GM23338 (cell line): ENCODE measurements at regions not wholly inside any gene's neighbourhood (a gene's known extent, or its start where the extent isn't known, plus 50 kb on each side); places are given as distances from the start of the nearest gene placed in this dataset.

Source experiments
- ATAC-seq: fragments of 200-7000 bp; cut with Tn5 transposase; 3 replicates; pipeline ENCODE4 v1.9.1; 2020
- DNase-seq: peaks from one replicate; pipeline ENCODE4 v3.0.0-alpha.2; 2015; ENCODE audit warnings: low spot score
- H2AFZ ChIP-seq: fragments of 200-600 bp; sonication (generic); 2 replicates; pipeline ENCODE4 v1.8.0; 2016; ENCODE audit warnings: antibody characterized with exemption, mild to moderate bottlenecking, moderate library complexity
- H3F3A ChIP-seq: fragments of 200-600 bp; sonication (generic); replicated peaks from 2 replicates; pipeline ENCODE4 v1.8.0; 2017; ENCODE audit warnings: antibody characterized with exemption, mixed run types, low read depth
- H3K27ac ChIP-seq: fragments of 200-600 bp; sonication (generic); 2 replicates; pipeline ENCODE4 v1.6.1; 2016; ENCODE audit warnings: low read depth
- H3K27me3 ChIP-seq: fragments of 200-600 bp; sonication (generic); 2 replicates; pipeline ENCODE4 v1.8.0; 2016; ENCODE audit warnings: mild to moderate bottlenecking, mixed run types, moderate library complexity; ENCODE audit not compliant: insufficient read depth
- H3K36me3 ChIP-seq: fragments of 200-600 bp; sonication (generic); 2 replicates; pipeline ENCODE4 v1.8.0; 2016; ENCODE audit warnings: mild to moderate bottlenecking; ENCODE audit not compliant: insufficient read depth
- H3K4me1 ChIP-seq: fragments of 200-600 bp; sonication (generic); 2 replicates; pipeline ENCODE4 v1.8.0; 2016; ENCODE audit warnings: mild to moderate bottlenecking, moderate library complexity; ENCODE audit not compliant: insufficient read depth
- H3K4me2 ChIP-seq: fragments of 200-600 bp; sonication (generic); 2 replicates; pipeline ENCODE4 v1.7.1; 2017; ENCODE audit warnings: mixed run types
- H3K4me3 ChIP-seq: fragments of 200-600 bp; sonication (generic); 2 replicates; pipeline ENCODE4 v1.6.1; 2016; ENCODE audit warnings: mixed run types
- H3K79me2 ChIP-seq: fragments of 200-600 bp; sonication (generic); replicated peaks from 2 replicates; pipeline ENCODE4 v1.8.0; 2017; ENCODE audit warnings: mild to moderate bottlenecking; ENCODE audit not compliant: insufficient read depth
- H3K9me2 ChIP-seq: fragments of 200-600 bp; sonication (generic); 2 replicates; pipeline ENCODE4 v1.8.0; 2017; ENCODE audit not compliant: insufficient read depth
- H4K20me1 ChIP-seq: fragments of 200-600 bp; sonication (generic); replicated peaks from 2 replicates; pipeline ENCODE4 v1.8.0; 2017; ENCODE audit warnings: mild to moderate bottlenecking; ENCODE audit not compliant: insufficient read depth
- H3K27ac Mint-ChIP-seq: 2 replicates; pipeline ENCODE4 v1.8.0; 2020; ENCODE audit warnings: inconsistent platforms, mild to moderate bottlenecking, moderate library complexity, mixed read lengths
- H3K27me3 Mint-ChIP-seq: 3 replicates; pipeline ENCODE4 v1.8.0; 2022; ENCODE audit warnings: low read depth, mild to moderate bottlenecking, moderate library complexity, mixed read lengths, inconsistent platforms; ENCODE audit not compliant: insufficient read depth, poor library complexity
- H3K36me3 Mint-ChIP-seq: 3 replicates; pipeline ENCODE4 v1.8.0; 2021; ENCODE audit warnings: low read depth, mild to moderate bottlenecking, inconsistent platforms, moderate library complexity, mixed read lengths
- H3K4me1 Mint-ChIP-seq: 3 replicates; pipeline ENCODE4 v1.8.0; 2020; ENCODE audit warnings: mild to moderate bottlenecking, inconsistent platforms, mixed read lengths
- H3K4me3 Mint-ChIP-seq: 3 replicates; pipeline ENCODE4 v1.8.0; 2021; ENCODE audit warnings: moderate library complexity, mild to moderate bottlenecking, inconsistent platforms, mixed read lengths
- H3K9me3 Mint-ChIP-seq: 3 replicates; pipeline ENCODE4 v1.8.0; 2020; ENCODE audit warnings: moderate library complexity, mild to moderate bottlenecking, inconsistent platforms, mixed read lengths
- CREB1 ChIP-seq: fragments of 250-450 bp; sonication (Bioruptor Pico); IDR thresholded peaks from 2 replicates; pipeline ENCODE4 v1.5.0; 2020; ENCODE audit warnings: low read depth, mild to moderate bottlenecking, moderate library complexity
- CTCF ChIP-seq, 2 experiments: fragments of 200-600 bp in 1 of 2; sonication (generic) in 1 of 2; conservative IDR thresholded peaks; 2 replicates each; pipeline versions ENCODE4 v1.5.1 to v1.6.1; 2016 to 2017; ENCODE audit warnings: antibody characterized with exemption in 2 of 2, low read depth in 2 of 2, mild to moderate bottlenecking in 2 of 2, moderate library complexity in 1 of 2
- ETS1 ChIP-seq: IDR thresholded peaks from 2 replicates; pipeline ENCODE4 v1.6.1; 2016; ENCODE audit warnings: antibody characterized with exemption
- EZH2 ChIP-seq: fragments of 200-600 bp; sonication (generic); IDR thresholded peaks from one replicate; pipeline ENCODE4 v1.8.0; 2017; ENCODE audit warnings: antibody characterized with exemption, mild to moderate bottlenecking, low read depth; ENCODE audit not compliant: unreplicated experiment
- EZH2phosphoT487 ChIP-seq: fragments of 200-600 bp; sonication (generic); IDR thresholded peaks from one replicate; pipeline ENCODE4 v1.8.1; 2018; ENCODE audit warnings: antibody characterized with exemption; ENCODE audit not compliant: unreplicated experiment
- JUNB ChIP-seq: IDR thresholded peaks from one replicate; pipeline ENCODE4 v1.6.1; 2016; ENCODE audit warnings: antibody characterized with exemption; ENCODE audit not compliant: unreplicated experiment
- NANOG ChIP-seq: IDR thresholded peaks from 2 replicates; pipeline ENCODE4 v1.6.1; 2016; ENCODE audit warnings: antibody characterized with exemption, borderline replicate concordance
- POLR2AphosphoS5 ChIP-seq: IDR thresholded peaks from 2 replicates; pipeline ENCODE4 v1.6.1; 2016; ENCODE audit warnings: antibody characterized with exemption, low read depth
- REST ChIP-seq: IDR thresholded peaks from one replicate; pipeline ENCODE4 v1.6.1; 2018; ENCODE audit warnings: antibody characterized with exemption; ENCODE audit not compliant: unreplicated experiment
- STAT1 ChIP-seq: IDR thresholded peaks from one replicate; pipeline ENCODE4 v1.6.1; 2016; ENCODE audit warnings: antibody characterized with exemption; ENCODE audit not compliant: unreplicated experiment
- ZNF114 ChIP-seq: fragments of 250-450 bp; sonication (Bioruptor Pico); IDR thresholded peaks from 2 replicates; pipeline ENCODE4 v1.5.0; 2020; ENCODE audit warnings: mild to moderate bottlenecking, moderate library complexity
- ZNF331 ChIP-seq: fragments of 250-450 bp; sonication (Bioruptor Pico); IDR thresholded peaks from 2 replicates; pipeline ENCODE4 v1.5.0; 2020; ENCODE audit warnings: low read depth, mild to moderate bottlenecking, moderate library complexity
- ZNF462 ChIP-seq: fragments of 250-450 bp; sonication (Bioruptor Pico); IDR thresholded peaks from 2 replicates; pipeline ENCODE4 v1.5.0; 2020; ENCODE audit warnings: mild to moderate bottlenecking, moderate library complexity

- no peaks in the 10 kb centered on the region for H3K9me3 Mint-ChIP-seq
- no peaks in the 10 kb centered on the region for H3K36me3 ChIP-seq
These were observed 388.1 kb upstream of the PRR20A start for GRCh38 chr13:56752636-56753035.

More at GRCh38 chr13:56752636-56753035, 388.1 kb upstream of the PRR20A start:
- Mint-ChIP-seq H3K4me1 (no peaks in the 10 kb centered on the region), H3K27me3 (no peaks in the 10 kb centered on the region), H3K36me3 (no peaks in the 10 kb centered on the region), H3K4me3 (no peak overlapping the region), H3K27ac (no peak overlapping the region)
- peak; percentile 54 for DNase-seq
- no peak overlapping the region for H3K27ac ChIP-seq
- H4K20me1 ChIP-seq, result no peaks in the 10 kb centered on the region
- no peaks in the 10 kb centered on the region for H3K79me2 ChIP-seq
- H2AFZ ChIP-seq, result peak overlapping the region; percentile 11; the same call in 1 of the 2 replicates
- ATAC-seq, result peak; percentile 78
- H3F3A ChIP-seq, result no peaks in the 10 kb centered on the region
- H3K4me1 ChIP-seq, result no peaks in the 10 kb centered on the region
- no peak overlapping the region for H3K4me3 ChIP-seq
- H3K4me2 ChIP-seq, result no peak overlapping the region
- TF ChIP-seq JUNB (no peak), EZH2 (no peak), ZNF462 (CRISPR knock-in tag) (no peak), ZNF114 (CRISPR knock-in tag) (no peak), REST (no peak), EZH2phosphoT487 (no peak), ETS1 (no peak), CREB1 (CRISPR knock-in tag) (no peak), CTCF (conservative IDR thresholded peaks at IDR 0.05; ENCODE audit: low read depth in 2 of 2) (no peak), NANOG (no peak), STAT1 (no peak), POLR2AphosphoS5 (no peak), ZNF331 (no peak)
- no peaks in the 10 kb centered on the region for H3K27me3 ChIP-seq
- no peaks in the 10 kb centered on the region for H3K9me2 ChIP-seq
